ENCODE measurements at regions not wholly inside any gene's neighbourhood (a gene's known extent, or its start where the extent isn't known, plus 50 kb on each side); places are given as distances from the start of the nearest gene placed in this dataset.
"Not testable (repeated sequence)": the region's sequence is repeated elsewhere in the genome, so short reads cannot be mapped to it uniquely, and the experiment has no call there.

DNA sequence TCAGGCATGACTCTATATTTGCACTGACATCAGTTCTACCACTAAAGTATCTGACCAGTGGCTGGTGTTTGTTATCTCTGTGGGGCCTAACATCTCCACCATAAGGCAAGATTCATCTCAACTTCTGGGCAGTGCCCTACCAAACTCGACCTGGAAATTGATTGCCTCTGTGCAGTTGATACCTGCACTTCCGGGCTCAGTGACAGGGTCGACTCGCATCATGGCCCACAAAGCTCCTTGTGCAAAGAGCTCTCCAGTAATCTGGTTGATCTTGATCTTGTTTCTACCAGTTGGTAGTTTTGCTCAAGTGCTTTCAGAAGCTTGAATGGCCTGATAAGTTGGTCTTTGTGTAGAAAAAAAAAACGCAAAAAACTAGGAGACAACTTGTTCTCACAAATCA, 501.1 kb upstream of the JAG1 start:
- no peak for DNase-seq (ENCODE audit: low spot score)

GRCh38 chr20:11176431-11176830, 502.6 kb upstream of the JAG1 start:
- no peak for DNase-seq (ENCODE audit: low spot score)

- DNase-seq (ENCODE audit: low spot score) = no peak
These were observed 505.3 kb upstream of the JAG1 start for GRCh38 chr20:11178946-11179654.

- no peak for DNase-seq (ENCODE audit: low spot score)
These were observed 506.4 kb upstream of the JAG1 start for GRCh38 chr20:11180186-11180585.

DNA sequence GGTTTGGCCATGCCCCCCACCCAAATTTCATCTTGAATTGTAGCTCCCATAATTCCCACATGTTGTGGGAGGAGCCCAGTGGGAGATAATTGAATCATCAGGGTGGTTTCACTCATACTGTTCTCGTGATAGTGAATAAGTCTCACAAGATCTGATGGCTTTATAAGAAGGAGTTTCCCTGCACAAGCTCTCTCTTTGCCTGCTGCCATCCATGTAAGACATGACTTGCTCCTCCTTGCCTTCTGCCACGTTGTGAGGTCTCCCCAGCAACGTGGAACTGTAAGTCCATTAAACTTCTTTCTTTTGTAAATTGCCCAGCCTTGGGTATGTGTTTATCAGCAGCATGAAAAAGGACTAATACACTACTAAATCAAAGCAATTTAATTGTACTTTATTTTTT, 507.3 kb upstream of the JAG1 start:
- DNase-seq (ENCODE audit: low spot score) = not testable (repeated sequence)

DNA sequence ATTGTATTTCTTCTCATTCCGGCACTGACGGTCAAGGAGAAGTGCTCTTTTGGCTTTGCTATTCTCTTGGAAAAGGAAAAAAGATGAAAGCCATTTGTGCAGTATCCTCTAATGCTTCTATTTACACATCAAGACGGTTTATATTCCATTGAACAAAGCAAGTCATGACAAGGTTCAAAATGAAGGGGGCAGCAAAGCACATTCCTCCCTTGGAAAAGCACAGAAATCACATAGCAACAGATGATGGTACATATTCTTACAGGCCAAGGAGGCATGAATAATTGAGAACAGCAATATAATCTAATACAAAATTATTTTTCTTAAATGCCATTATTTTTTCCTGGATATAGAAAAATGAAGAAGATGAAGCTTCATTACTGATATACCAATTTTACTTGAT, 508.2 kb upstream of the JAG1 start:
- DNase-seq (ENCODE audit: low spot score) = no peak

DNA sequence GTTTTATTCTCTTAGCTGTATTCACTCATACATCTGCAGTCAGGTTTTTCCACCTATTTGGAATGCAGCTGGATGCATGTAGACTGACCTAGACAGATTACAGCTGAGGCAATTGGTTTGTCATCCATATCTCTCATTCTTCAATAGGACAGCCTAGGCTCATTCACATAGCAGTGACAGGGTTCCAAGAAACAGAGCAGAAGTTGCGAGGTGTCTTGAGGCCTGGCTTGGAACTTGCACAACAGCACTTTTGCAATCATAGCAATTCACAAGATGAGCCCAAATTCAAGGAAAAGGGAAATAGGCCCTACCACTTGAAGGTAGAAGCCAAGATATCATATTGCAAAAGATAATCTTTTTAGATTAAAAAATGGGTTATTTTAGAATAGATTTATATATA, 508.9 kb upstream of the JAG1 start:
- DNase-seq (ENCODE audit: low spot score) = no peak

DNA sequence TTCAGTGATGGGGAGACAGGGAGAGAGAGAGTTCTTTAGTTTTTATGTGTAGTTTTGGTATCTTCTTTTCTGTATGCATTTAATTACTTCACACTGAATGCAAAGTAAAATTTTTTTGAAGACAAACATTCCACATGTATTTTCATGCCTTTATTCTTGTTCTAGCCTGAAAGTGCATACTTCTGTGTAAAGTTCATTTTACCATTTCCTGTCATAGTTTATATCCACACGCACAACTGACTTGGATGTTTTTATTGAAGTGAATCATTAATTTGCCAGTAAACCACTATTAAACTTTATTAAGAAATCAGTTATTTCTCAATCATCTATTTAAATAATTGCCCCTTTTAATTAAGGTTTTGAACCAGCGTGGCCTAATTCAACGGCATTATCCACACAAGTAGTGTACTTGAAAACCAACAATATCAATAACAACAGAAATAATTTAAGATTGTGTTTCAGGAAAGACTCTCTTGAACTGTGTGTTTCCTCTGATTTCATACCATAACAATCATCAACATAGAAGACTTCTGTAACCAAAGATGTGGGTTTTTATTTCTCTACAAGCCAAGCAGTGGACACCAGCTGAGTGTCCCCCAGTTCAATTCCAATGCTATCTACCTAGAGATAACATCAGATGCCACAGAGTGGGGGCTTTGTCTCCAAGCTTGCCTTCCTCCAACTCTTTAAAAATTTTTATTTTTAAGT, 512.7 kb upstream of the JAG1 start:
- DNase-seq (ENCODE audit: low spot score) = no peak

GRCh38 chr20:11188843-11189603, 515.2 kb upstream of the JAG1 start:
- no peak for DNase-seq (ENCODE audit: low spot score)

- DNase-seq (ENCODE audit: low spot score) = no peak
These were observed 516.9 kb upstream of the JAG1 start for GRCh38 chr20:11190741-11191140.

- no peak for DNase-seq (ENCODE audit: low spot score)
These were observed 518.3 kb upstream of the JAG1 start for GRCh38 chr20:11192106-11192505.

- DNase-seq (ENCODE audit: low spot score) = no peak
These were observed 519.4 kb upstream of the JAG1 start for GRCh38 chr20:11193241-11193640.

- DNase-seq (ENCODE audit: low spot score) = no peak
These were observed 521.4 kb upstream of the JAG1 start for GRCh38 chr20:11195169-11195568.

DNA sequence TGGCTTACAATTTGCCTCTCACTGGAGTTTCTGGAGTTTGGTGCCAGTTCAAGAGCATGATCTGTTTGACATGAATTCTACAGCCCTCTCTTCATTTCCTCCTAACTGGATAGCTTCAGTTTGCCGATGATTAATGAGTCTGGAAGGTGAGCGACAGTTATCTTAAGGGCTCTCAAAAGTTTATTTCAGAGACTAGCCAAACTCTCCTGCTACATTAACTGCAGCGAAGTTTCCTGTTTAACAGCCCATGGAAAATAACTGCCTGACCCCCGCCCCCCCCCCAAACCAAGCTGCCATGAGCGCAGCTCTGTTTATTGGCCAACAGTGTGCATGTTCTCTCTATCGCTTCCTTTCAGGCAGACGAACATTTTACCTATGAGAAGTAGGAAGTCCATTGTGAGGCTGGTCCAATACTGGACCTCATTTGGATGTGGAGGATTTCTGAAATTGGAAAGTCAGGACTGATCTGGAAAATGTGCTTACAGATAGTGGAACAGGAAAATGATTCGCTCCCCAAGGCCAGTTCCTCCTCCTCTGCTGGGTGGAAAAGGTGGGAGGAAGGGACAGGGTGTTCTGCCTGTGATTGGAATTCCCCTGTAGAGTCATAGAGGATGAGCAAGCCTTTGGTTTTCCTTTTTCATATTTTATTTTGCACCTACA, 522.2 kb upstream of the JAG1 start:
- no peak for DNase-seq (ENCODE audit: low spot score)

DNA sequence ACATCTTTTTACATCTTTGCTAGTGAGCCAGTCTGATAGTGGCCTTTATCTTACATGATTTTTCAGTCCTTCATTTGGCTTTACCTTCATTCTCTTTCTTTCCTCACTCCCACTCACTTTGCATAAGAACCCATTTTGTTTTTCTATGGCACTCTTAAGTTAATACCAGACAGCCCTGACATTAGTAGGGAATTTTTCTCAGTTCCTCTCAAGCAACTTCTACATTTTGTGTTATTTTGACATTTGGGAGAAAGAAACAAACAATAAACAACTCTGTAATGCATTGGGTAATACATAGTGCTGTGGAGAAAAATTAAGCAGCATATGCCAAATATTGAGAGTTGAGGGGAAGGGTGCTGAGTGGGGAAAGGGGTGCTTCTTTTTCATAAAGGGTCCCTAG, 524.1 kb upstream of the JAG1 start:
- DNase-seq (ENCODE audit: low spot score) = no peak

DNA sequence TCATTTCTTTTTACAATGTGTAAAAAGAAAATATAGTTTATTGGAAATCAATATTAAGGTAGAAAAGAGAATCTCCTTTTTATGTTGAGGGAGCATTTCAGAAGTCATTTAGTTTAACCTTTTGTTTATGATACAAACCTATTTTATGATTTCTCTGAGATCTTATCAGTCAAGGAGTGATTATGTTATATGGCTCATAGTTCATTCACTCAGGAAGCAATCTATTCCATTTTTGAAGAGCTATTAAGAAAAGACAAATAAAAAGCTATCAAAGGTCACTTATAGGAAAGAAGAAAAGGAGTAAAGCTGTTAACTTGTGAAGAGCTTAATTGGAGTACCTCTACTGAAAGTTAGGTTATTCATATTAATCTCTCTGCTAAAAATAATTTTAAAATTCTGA, 526.6 kb upstream of the JAG1 start:
- no peak for DNase-seq (ENCODE audit: low spot score)

- DNase-seq (ENCODE audit: low spot score) = peak; percentile 47
These were observed 531.3 kb upstream of the JAG1 start for GRCh38 chr20:11204926-11205768.

GRCh38 chr20:11205769-11206362, 532.1 kb upstream of the JAG1 start:
- DNase-seq (ENCODE audit: low spot score) = no peak

GRCh38 chr20:11207749-11208502, 534.1 kb upstream of the JAG1 start:
- no peak for DNase-seq (ENCODE audit: low spot score)

DNA sequence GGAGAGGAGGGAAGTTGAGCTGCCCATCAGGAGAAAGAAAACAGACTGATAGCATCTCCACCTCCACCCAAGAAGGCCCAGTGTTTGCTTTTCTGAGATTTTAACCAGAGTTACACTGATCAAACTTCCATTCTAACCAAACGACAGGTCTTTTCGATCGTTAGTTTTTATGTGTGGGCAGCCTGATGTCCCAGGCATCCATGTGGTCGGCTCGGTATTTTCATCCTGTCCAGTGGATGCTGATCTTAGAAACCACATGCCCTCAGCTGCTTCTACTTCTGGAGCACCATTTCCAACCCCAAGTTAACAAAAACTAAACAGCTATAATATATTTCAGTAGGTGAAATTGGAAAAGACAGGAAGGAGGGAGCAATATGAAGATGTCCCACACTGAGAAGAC, 536.8 kb upstream of the JAG1 start:
- no peak for DNase-seq (ENCODE audit: low spot score)

Data from putamen (tissue), 1 donor.